ENCODE measurements at regions not wholly inside any gene's neighbourhood (a gene's known extent, or its start where the extent isn't known, plus 50 kb on each side); places are given as distances from the start of the nearest gene placed in this dataset.

- DNase-seq = no peak
Measured at GRCh38 chr13:111597618-111598017, 277.2 kb downstream of the TEX29 start.

GRCh38 chr13:111598747-111599146 is 278.3 kb downstream of the TEX29 start:
- DNase-seq = no peak

GRCh38 chr13:111599791-111600190 is 279.3 kb downstream of the TEX29 start:
- DNase-seq = no peak

GRCh38 chr13:111602874-111603273 is 282.4 kb downstream of the TEX29 start:
- no peak for DNase-seq

- no peak for DNase-seq
Measured at GRCh38 chr13:111604097-111604496, 283.7 kb downstream of the TEX29 start.

GRCh38 chr13:111608556-111608955 is 288.1 kb downstream of the TEX29 start:
- no peak for DNase-seq

GRCh38 chr13:111609631-111610030 is 289.2 kb downstream of the TEX29 start:
- DNase-seq = no peak

- no peak for DNase-seq
Measured at GRCh38 chr13:111610081-111610480, 289.6 kb downstream of the TEX29 start.

- DNase-seq = no peak
Measured at GRCh38 chr13:111610879-111611278, 290.4 kb downstream of the TEX29 start.

- no peak for DNase-seq
Measured at GRCh38 chr13:111611651-111612050, 291.2 kb downstream of the TEX29 start.

- no peak for DNase-seq
Measured at GRCh38 chr13:111612886-111613285, 292.4 kb downstream of the TEX29 start.

GRCh38 chr13:111614009-111614408 is 293.6 kb downstream of the TEX29 start:
- DNase-seq = no peak

- DNase-seq = no peak
Measured at GRCh38 chr13:111614613-111615012, 294.2 kb downstream of the TEX29 start.

- no peak for DNase-seq
Measured at GRCh38 chr13:111616203-111616602, 295.8 kb downstream of the TEX29 start.

- DNase-seq = no peak
Measured at GRCh38 chr13:111620166-111620565, 299.7 kb downstream of the TEX29 start.

GRCh38 chr13:111620586-111620985 is 300.1 kb downstream of the TEX29 start:
- DNase-seq = no peak

GRCh38 chr13:111621164-111621563 is 300.7 kb downstream of the TEX29 start:
- DNase-seq = no peak

- no peak for DNase-seq
Measured at GRCh38 chr13:111622051-111622531, 301.6 kb downstream of the TEX29 start.

- DNase-seq = no peak
Measured at GRCh38 chr13:111623208-111623607, 302.8 kb downstream of the TEX29 start.

GRCh38 chr13:111623743-111624505 is 303.5 kb downstream of the TEX29 start:
- DNase-seq = no peak

- DNase-seq = no peak
Measured at GRCh38 chr13:111625526-111626315, 305.3 kb downstream of the TEX29 start.

- no peak for DNase-seq
Measured at GRCh38 chr13:111626371-111627305, 306.2 kb downstream of the TEX29 start.

- no peak for DNase-seq
Measured at GRCh38 chr13:111627596-111627995, 307.2 kb downstream of the TEX29 start.
